C4-2B (cell line): ENCODE measurements at regions not wholly inside any gene's neighbourhood (a gene's known extent, or its start where the extent isn't known, plus 50 kb on each side); places are given as distances from the start of the nearest gene placed in this dataset.

Experiments used
- CTCF ChIP-seq: fragments of 450-650 bp; conservative IDR thresholded peaks from 2 replicates; pipeline ENCODE4 v1.5.1; 2017; ENCODE audit warnings: mild to moderate bottlenecking
- ZFX ChIP-seq: fragments of 450-650 bp; IDR thresholded peaks from 2 replicates; pipeline ENCODE4 v1.6.1; 2017

GRCh38 chr18:78554944-78555608, 424.5 kb upstream of the SALL3 start:
- TF ChIP-seq CTCF (no peak), ZFX (no peak)
